B cell (primary cell): ENCODE measurements at regions not wholly inside any gene's neighbourhood (a gene's known extent, or its start where the extent isn't known, plus 50 kb on each side); places are given as distances from the start of the nearest gene placed in this dataset.

Experiments used
- ATAC-seq: fragments of 200-7000 bp; cut with Tn5 transposase; one replicate; pipeline ENCODE4 v1.10.0; 2021; ENCODE audit warnings: low read depth, mild to moderate bottlenecking, moderate number of reproducible peaks, moderate library complexity
- CTCF ChIA-PET: fragments of 350-600 bp; sonication (Branson Sonifier 250); formaldehyde crosslinking; loops from one replicate; lab custom pipeline; 2021; ENCODE audit warnings: antibody characterized with exemption, inconsistent platforms; lab: Charles Lee
- POLR2A ChIA-PET: fragments of 350-600 bp; sonication (Branson Sonifier 250); formaldehyde crosslinking; loops from one replicate; lab custom pipeline; 2021; ENCODE audit warnings: antibody characterized with exemption; lab: Charles Lee
- DNase-seq: peaks from one replicate; pipeline ENCODE4 v3.0.0; 2013
- H2AFZ ChIP-seq: 2 replicates; pipeline ENCODE4 v1.6.1; 2012; ENCODE audit warnings: mild to moderate bottlenecking, low read depth, low read length; ENCODE audit not compliant: insufficient read depth, poor library complexity, severe bottlenecking
- H3K27ac ChIP-seq, 2 donors: 1 replicate in 1 of 2; 2 replicates in 1 of 2; pipeline ENCODE4 v1.5.1; 2012 to 2013; ENCODE audit warnings: low read length in 2 of 2, mild to moderate bottlenecking in 2 of 2, moderate library complexity in 1 of 2
- H3K27me3 ChIP-seq, 4 experiments: fragments of 200-600 bp in 1 of 4; sonication (generic) in 1 of 4; replicated peaks in 1 of 4; 1 replicate in 2 of 4; 2 replicates in 2 of 4; pipeline versions ENCODE4 v1.6.1 to v1.7.0; 2013 to 2016; ENCODE audit warnings: low read length in 3 of 4, mild to moderate bottlenecking in 2 of 4, mixed read lengths in 1 of 4, moderate library complexity in 1 of 4; ENCODE audit not compliant: insufficient read depth in 4 of 4, control insufficient read depth in 3 of 4; ENCODE audit errors: control extremely low read depth in 1 of 4
- H3K36me3 ChIP-seq, 2 experiments: replicated peaks in 1 of 2; 1 replicate in 1 of 2; 2 replicates in 1 of 2; pipeline versions ENCODE4 v1.6.1 to v1.7.1; 2013; ENCODE audit warnings: low read length in 1 of 2; ENCODE audit not compliant: insufficient read depth in 2 of 2, control insufficient read depth in 1 of 2; ENCODE audit errors: control extremely low read depth in 1 of 2, extremely low read depth in 1 of 2
- H3K4me1 ChIP-seq, 2 donors: fragments of 200-600 bp in 1 of 2; sonication (generic) in 1 of 2; 1 replicate in 1 of 2; 2 replicates in 1 of 2; pipeline versions ENCODE4 v1.5.1 to v1.6.1; 2013 to 2017; ENCODE audit warnings: low read length in 2 of 2; ENCODE audit not compliant: control insufficient read depth in 2 of 2, insufficient read depth in 2 of 2
- H3K4me2 ChIP-seq: replicated peaks from 2 replicates; pipeline ENCODE3; 2012; ENCODE audit warnings: mild to moderate bottlenecking, low read depth, low read length; ENCODE audit not compliant: poor library complexity, severe bottlenecking
- H3K4me3 ChIP-seq, 5 experiments: fragments of 200-600 bp in 1 of 5; sonication (generic) in 1 of 5; 1 replicate in 3 of 5; 2 replicates in 2 of 5; pipeline versions ENCODE4 v1.5.1 to v1.7.0; 2011 to 2016; ENCODE audit warnings: low read length in 4 of 5, mild to moderate bottlenecking in 4 of 5, low read depth in 2 of 5, control low read depth in 1 of 5, moderate library complexity in 1 of 5; ENCODE audit not compliant: insufficient read depth in 1 of 5; ENCODE audit errors: control extremely low read depth in 1 of 5, extremely low read depth in 1 of 5
- H3K79me2 ChIP-seq: fragments of 200-600 bp; sonication (generic); one replicate; pipeline ENCODE4 v1.6.0; 2016; ENCODE audit warnings: low read length; ENCODE audit not compliant: control insufficient read depth, insufficient read depth
- H3K9ac ChIP-seq: fragments of 200-600 bp; sonication (generic); 2 replicates; pipeline ENCODE4 v1.6.1; 2017; ENCODE audit warnings: mild to moderate bottlenecking, low read length, moderate library complexity
- H3K9me3 ChIP-seq, 3 donors: one replicate each; pipeline versions ENCODE4 v1.6.1 to v1.7.1; 2013; ENCODE audit warnings: low read length in 2 of 3; ENCODE audit not compliant: control insufficient read depth in 2 of 3, insufficient read depth in 1 of 3; ENCODE audit errors: control extremely low read depth in 1 of 3
- H4K20me1 ChIP-seq: 2 replicates; pipeline ENCODE4 v1.6.0; 2012; ENCODE audit warnings: mild to moderate bottlenecking, low read length; ENCODE audit not compliant: insufficient read depth, control insufficient read depth, poor library complexity, severe bottlenecking
- H3K27ac Mint-ChIP-seq: one replicate; pipeline ENCODE4 v1.8.0; 2021; ENCODE audit warnings: mixed read lengths
- H3K27me3 Mint-ChIP-seq: one replicate; pipeline ENCODE4 v1.8.0; 2021; ENCODE audit warnings: mixed read lengths
- H3K4me1 Mint-ChIP-seq: one replicate; pipeline ENCODE4 v1.8.0; 2021; ENCODE audit warnings: mixed read lengths
- H3K4me3 Mint-ChIP-seq: one replicate; pipeline ENCODE4 v1.8.0; 2021; ENCODE audit warnings: mixed read lengths
- H3K9me3 Mint-ChIP-seq: one replicate; pipeline ENCODE4 v1.8.0; 2022; ENCODE audit warnings: mixed read lengths; ENCODE audit not compliant: insufficient read depth
- EZH2 ChIP-seq: IDR thresholded peaks from 2 replicates; pipeline ENCODE4 v1.6.1; 2012; ENCODE audit warnings: borderline replicate concordance, low read depth, mild to moderate bottlenecking, moderate library complexity, low read length; ENCODE audit not compliant: insufficient read depth, poor library complexity, severe bottlenecking
- WGBS: methylation state at CpG from one replicate; pipeline ENCODE4 v1.1.5; 2013; ENCODE audit warnings: missing lambda C conversion rate; ENCODE audit not compliant: insufficient coverage; 5-methylcytosine and 5-hydroxymethylcytosine counted together
- intact Hi-C: fragments of 100-400 bp; cut with micrococcal nuclease; formaldehyde crosslinking; loops from one replicate; pipeline ENCODE4 v1.10.0; 2022
- TF ChIP-seq, protein P1 (sequence below): fragments of 200-600 bp; IDR thresholded peaks from one replicate; pipeline ENCODE4 v1.8.0; 2022; ENCODE audit warnings: antibody characterized with exemption, mild to moderate bottlenecking

GRCh38 chr2:41498781-41499180, 549.0 kb upstream of the PKDCC start:
- Histone ChIP-seq H2AFZ (no peak overlapping the region), H3K27ac (no peak overlapping the region), H3K4me1 (no peaks in the 10 kb centered on the region), H3K4me2 (no peak overlapping the region), H3K27me3 (no peaks in the 10 kb centered on the region), H3K9ac (no peak overlapping the region), H3K79me2 (no peaks in the 10 kb centered on the region), H4K20me1 (no peaks in the 10 kb centered on the region), H3K9me3 (peaks cover 8 to 40% (median 22%) of the 10 kb centered on the region in 3 donors), H3K36me3 (no peaks in the 10 kb centered on the region), H3K4me3 (no peak overlapping the region)
- Mint-ChIP-seq H3K27me3 (no peaks in the 10 kb centered on the region), H3K4me3 (no peak overlapping the region), H3K4me1 (no peaks in the 10 kb centered on the region), H3K9me3 (peaks cover 17% of the 10 kb centered on the region), H3K27ac (no peak overlapping the region)
- whole genome bisulfite sequencing, result 88% methylated on average over 3 of the region's 3 CpGs
- ATAC-seq (no peak), DNase-seq (no peak)
- intact Hi-C loops, result no loop called here
- ChIA-PET CTCF (no interaction called here), POLR2A (no interaction called here)
- TF ChIP-seq EZH2, result no peak
- TF ChIP-seq, protein P1, sequence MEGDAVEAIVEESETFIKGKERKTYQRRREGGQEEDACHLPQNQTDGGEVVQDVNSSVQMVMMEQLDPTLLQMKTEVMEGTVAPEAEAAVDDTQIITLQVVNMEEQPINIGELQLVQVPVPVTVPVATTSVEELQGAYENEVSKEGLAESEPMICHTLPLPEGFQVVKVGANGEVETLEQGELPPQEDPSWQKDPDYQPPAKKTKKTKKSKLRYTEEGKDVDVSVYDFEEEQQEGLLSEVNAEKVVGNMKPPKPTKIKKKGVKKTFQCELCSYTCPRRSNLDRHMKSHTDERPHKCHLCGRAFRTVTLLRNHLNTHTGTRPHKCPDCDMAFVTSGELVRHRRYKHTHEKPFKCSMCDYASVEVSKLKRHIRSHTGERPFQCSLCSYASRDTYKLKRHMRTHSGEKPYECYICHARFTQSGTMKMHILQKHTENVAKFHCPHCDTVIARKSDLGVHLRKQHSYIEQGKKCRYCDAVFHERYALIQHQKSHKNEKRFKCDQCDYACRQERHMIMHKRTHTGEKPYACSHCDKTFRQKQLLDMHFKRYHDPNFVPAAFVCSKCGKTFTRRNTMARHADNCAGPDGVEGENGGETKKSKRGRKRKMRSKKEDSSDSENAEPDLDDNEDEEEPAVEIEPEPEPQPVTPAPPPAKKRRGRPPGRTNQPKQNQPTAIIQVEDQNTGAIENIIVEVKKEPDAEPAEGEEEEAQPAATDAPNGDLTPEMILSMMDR, result no peak

- Histone ChIP-seq H4K20me1 (no peaks in the 10 kb centered on the region), H3K27me3 (no peaks in the 10 kb centered on the region), H3K4me1 (no peaks in the 10 kb centered on the region), H2AFZ (no peak overlapping the region), H3K27ac (no peak overlapping the region), H3K4me3 (no peak overlapping the region), H3K79me2 (no peaks in the 10 kb centered on the region), H3K36me3 (no peaks in the 10 kb centered on the region), H3K4me2 (no peak overlapping the region), H3K9ac (no peak overlapping the region), H3K9me3 (peaks cover 3 to 18% (median 13%) of the 10 kb centered on the region in 3 donors)
- no peak overlapping the region for H3K4me3 Mint-ChIP-seq
- no peaks in the 10 kb centered on the region for H3K27me3 Mint-ChIP-seq
- CTCF ChIA-PET, result no interaction called here
- H3K9me3 Mint-ChIP-seq, result peaks cover 7% of the 10 kb centered on the region
- intact Hi-C loops, result no loop called here
- H3K27ac Mint-ChIP-seq, result no peak overlapping the region
- no peak for ATAC-seq
- no peak for TF ChIP-seq EZH2
- TF ChIP-seq, protein P1, result no peak
- DNase-seq, result no peak
- WGBS, result 100% methylated on average over 1 of the region's 2 CpGs
- POLR2A ChIA-PET, result no interaction called here
- no peaks in the 10 kb centered on the region for H3K4me1 Mint-ChIP-seq
Measured at GRCh38 chr2:41500895-41501294, 546.9 kb upstream of the PKDCC start.
